Spleen (tissue), 11 donors: ENCODE measurements at regions not wholly inside any gene's neighbourhood (a gene's known extent, or its start where the extent isn't known, plus 50 kb on each side); places are given as distances from the start of the nearest gene placed in this dataset.

Experiments
- DNase-seq: peaks from one replicate; pipeline ENCODE4 v3.0.0-alpha.2; 2020
- H3K27ac ChIP-seq, 8 donors: fragments of 200-600 bp; sonication (generic) in 7 of 8; 1 replicate in 4 of 8; 2 replicates in 4 of 8; pipeline versions ENCODE4 v1.5.0 to v1.8.0; 2016 to 2021; ENCODE audit warnings: inconsistent platforms in 4 of 8, mild to moderate bottlenecking in 4 of 8, moderate library complexity in 1 of 8
- H3K27me3 ChIP-seq, 7 donors: fragments of 200-600 bp; sonication (generic) in 6 of 7; replicated peaks in 1 of 7; 1 replicate in 4 of 7; 2 replicates in 3 of 7; pipeline versions ENCODE4 v1.5.0 to v1.8.0; 2016 to 2021; ENCODE audit warnings: inconsistent platforms in 3 of 7, mild to moderate bottlenecking in 1 of 7
- H3K36me3 ChIP-seq, 6 donors: fragments of 200-600 bp; sonication (generic) in 5 of 6; 1 replicate in 4 of 6; 2 replicates in 2 of 6; pipeline versions ENCODE4 v1.5.0 to v1.8.0; 2016 to 2021; ENCODE audit warnings: inconsistent platforms in 2 of 6
- H3K4me1 ChIP-seq, 6 donors: fragments of 200-600 bp; sonication (generic) in 5 of 6; 1 replicate in 3 of 6; 2 replicates in 3 of 6; pipeline versions ENCODE4 v1.5.0 to v1.8.0; 2016 to 2021; ENCODE audit warnings: inconsistent platforms in 3 of 6
- H3K4me3 ChIP-seq, 8 donors: fragments of 200-600 bp; sonication (generic) in 7 of 8; 1 replicate in 4 of 8; 2 replicates in 4 of 8; pipeline versions ENCODE4 v1.5.0 to v1.8.0; 2016 to 2021; ENCODE audit warnings: inconsistent platforms in 4 of 8, mild to moderate bottlenecking in 4 of 8, moderate library complexity in 2 of 8
- H3K9me3 ChIP-seq, 8 donors: fragments of 200-600 bp; sonication (generic) in 7 of 8; 1 replicate in 4 of 8; 2 replicates in 4 of 8; pipeline versions ENCODE4 v1.5.0 to v1.8.0; 2016 to 2021; ENCODE audit warnings: inconsistent platforms in 4 of 8
- POLR2A ChIP-seq, 3 donors: fragments of 450-650 bp; IDR thresholded peaks; one replicate each; pipeline ENCODE4 v1.5.1; 2017; ENCODE audit warnings: antibody characterized with exemption in 3 of 3, mild to moderate bottlenecking in 1 of 3
- POLR2AphosphoS5 ChIP-seq, 3 donors: sonication (generic); formaldehyde crosslinking; IDR thresholded peaks; one replicate each; pipeline ENCODE4 v1.5.1; 2017; ENCODE audit warnings: antibody characterized with exemption in 3 of 3
- WGBS, 5 donors: extraction: QIAGEN DNeasy Blood & Tissue Kit in 3 of 5; methylation state at CpG; one replicate each; pipeline versions ENCODE4 v1.1.5 to v1.1.7; 2013 to 2018; 5-methylcytosine and 5-hydroxymethylcytosine counted together
- intact Hi-C: fragments of 100-400 bp; cut with DNase I; formaldehyde crosslinking; loops from one replicate; pipeline ENCODE4 v1.15.0; 2023; ENCODE audit warnings: low total_unique reads
- TF ChIP-seq, protein P1 (sequence below), 11 experiments: fragments of 200-600 bp in 7 of 11; fragments of 450-650 bp in 4 of 11; sonication (generic) in 4 of 11; IDR thresholded peaks in 8 of 11; conservative IDR thresholded peaks in 3 of 11; 1 replicate in 7 of 11; 2 replicates in 4 of 11; pipeline versions ENCODE4 v1.4.0 to v1.8.0; 2016 to 2021; ENCODE audit warnings: antibody characterized with exemption in 11 of 11, inconsistent platforms in 4 of 11, mild to moderate bottlenecking in 1 of 11
- donor health status: healthy with polysubstance abuse.
- donor health status: DM: no; HTN: no; CAD: no; lungs with moderate emphysema.
- donor health status: DM: no; HTN: no; CAD: no.
- donor health status: Bipolar disorder and iron deficiency.
- donor health status: healthy.
- donor health status: DM: no; HTN: no; CAD: no.
- donor health status: DM: yes; HTN: yes; CAD: no.

DNA sequence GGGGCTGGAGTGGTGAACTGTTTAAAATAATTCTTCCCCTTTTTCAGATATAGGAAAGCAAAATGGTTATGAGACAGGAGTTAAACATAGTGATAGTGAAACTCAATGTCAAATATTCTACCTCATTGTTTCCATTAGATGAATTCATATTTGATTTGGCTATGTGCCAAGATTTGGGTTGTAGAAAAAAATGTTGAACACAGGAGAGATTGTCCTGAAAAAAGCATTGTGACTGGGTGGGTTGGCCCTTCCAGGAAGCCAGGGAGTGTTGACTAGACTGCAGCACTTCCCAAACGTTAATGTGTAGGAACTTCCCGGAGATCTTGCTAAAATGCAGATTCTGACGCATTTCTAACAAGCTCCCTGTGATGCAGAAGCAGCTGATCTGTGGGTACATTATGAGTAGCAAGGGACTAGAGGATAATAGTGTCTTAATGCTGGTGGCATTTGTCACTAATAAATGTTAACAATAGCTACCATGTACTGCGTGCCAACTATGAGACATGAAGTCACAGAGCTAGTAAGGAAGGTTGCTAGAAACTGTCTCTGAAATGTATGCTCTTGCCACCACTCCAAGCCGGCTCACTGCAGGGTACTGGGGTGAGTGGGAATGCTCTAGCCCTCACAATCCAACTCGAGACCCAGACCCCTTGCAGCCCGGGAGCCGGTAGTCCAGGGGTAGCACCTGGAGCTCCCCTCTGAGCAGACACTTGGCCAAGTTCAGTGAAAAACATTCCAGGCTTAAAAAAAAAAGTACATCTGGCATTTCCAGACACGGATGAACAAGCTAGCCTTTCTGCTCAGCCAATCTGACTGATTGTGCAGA is 120.6 kb downstream of the CD47 start:
- WGBS, 5 donors = 60 to 80% (median 75%) methylated on average over 9 of the region's 9 CpGs
- no peak overlapping the region for H3K27ac ChIP-seq
- H3K4me1 ChIP-seq = peaks cover 0 to 13% (median 2%) of the 10 kb centered on the region in 6 donors
- no peak overlapping the region for H3K4me3 ChIP-seq
- H3K36me3 ChIP-seq = no peaks in the 10 kb centered on the region
- TF ChIP-seq POLR2A (IDR thresholded peaks at IDR 0.05) (no peak), POLR2AphosphoS5 (IDR thresholded peaks at IDR 0.05) (no peak)
- TF ChIP-seq, protein P1, sequence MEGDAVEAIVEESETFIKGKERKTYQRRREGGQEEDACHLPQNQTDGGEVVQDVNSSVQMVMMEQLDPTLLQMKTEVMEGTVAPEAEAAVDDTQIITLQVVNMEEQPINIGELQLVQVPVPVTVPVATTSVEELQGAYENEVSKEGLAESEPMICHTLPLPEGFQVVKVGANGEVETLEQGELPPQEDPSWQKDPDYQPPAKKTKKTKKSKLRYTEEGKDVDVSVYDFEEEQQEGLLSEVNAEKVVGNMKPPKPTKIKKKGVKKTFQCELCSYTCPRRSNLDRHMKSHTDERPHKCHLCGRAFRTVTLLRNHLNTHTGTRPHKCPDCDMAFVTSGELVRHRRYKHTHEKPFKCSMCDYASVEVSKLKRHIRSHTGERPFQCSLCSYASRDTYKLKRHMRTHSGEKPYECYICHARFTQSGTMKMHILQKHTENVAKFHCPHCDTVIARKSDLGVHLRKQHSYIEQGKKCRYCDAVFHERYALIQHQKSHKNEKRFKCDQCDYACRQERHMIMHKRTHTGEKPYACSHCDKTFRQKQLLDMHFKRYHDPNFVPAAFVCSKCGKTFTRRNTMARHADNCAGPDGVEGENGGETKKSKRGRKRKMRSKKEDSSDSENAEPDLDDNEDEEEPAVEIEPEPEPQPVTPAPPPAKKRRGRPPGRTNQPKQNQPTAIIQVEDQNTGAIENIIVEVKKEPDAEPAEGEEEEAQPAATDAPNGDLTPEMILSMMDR (IDR thresholded peaks at IDR 0.05 in 8 of 11, conservative IDR thresholded peaks at IDR 0.05 in 3 of 11) = no peak
- DNase-seq = no peak
- intact Hi-C loops = no loop called here
- H3K9me3 ChIP-seq = no peaks in the 10 kb centered on the region
- no peaks in the 10 kb centered on the region for H3K27me3 ChIP-seq

GRCh38 chr3:107969525-107969924 is 121.3 kb downstream of the CD47 start:
- 89 to 99% (median 95%) methylated on average over 4 of the region's 4 CpGs for WGBS, 5 donors

DNA sequence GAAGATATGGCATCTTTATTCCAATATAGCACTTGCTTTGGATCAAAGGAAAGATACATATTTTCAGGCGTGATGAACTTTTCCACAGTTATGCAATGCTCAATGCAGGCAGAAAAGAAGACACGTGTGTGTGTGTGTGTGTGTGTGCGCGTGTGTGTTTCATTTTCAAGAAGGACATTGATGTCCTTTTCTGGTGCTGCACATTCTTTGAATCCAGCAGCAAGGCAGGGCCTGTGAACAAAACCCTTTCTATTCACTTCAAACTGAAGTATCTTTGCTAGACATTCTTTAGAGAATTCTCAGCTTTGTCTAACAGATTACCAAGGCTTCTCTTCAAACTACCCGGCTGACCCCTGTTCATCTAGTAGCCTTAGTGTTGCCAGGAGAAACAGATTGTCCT is 124.6 kb downstream of the CD47 start:
- Histone ChIP-seq H3K27me3 (no peaks in the 10 kb centered on the region), H3K4me1 (peaks cover 0 to 12% (median 2%) of the 10 kb centered on the region in 6 donors), H3K9me3 (no peaks in the 10 kb centered on the region), H3K27ac (no peak overlapping the region), H3K4me3 (no peak overlapping the region), H3K36me3 (no peaks in the 10 kb centered on the region)
- intact Hi-C loops = no loop called here
- WGBS, 5 donors = 82 to 95% (median 90%) methylated on average over 5 of the region's 5 CpGs
- DNase-seq = no peak
- TF ChIP-seq, protein P1 (IDR thresholded peaks at IDR 0.05 in 8 of 11, conservative IDR thresholded peaks at IDR 0.05 in 3 of 11) = no peak
- TF ChIP-seq POLR2A (IDR thresholded peaks at IDR 0.05) (no peak), POLR2AphosphoS5 (IDR thresholded peaks at IDR 0.05) (no peak)

More at GRCh38 chr3:107969525-107969924, 121.3 kb downstream of the CD47 start:
- TF ChIP-seq POLR2AphosphoS5 (IDR thresholded peaks at IDR 0.05) (no peak), POLR2A (IDR thresholded peaks at IDR 0.05) (no peak)
- TF ChIP-seq, protein P1 (IDR thresholded peaks at IDR 0.05 in 8 of 11, conservative IDR thresholded peaks at IDR 0.05 in 3 of 11) = no peak
- Histone ChIP-seq H3K9me3 (no peaks in the 10 kb centered on the region), H3K27ac (no peak overlapping the region), H3K27me3 (no peaks in the 10 kb centered on the region), H3K4me1 (peaks cover 0 to 12% (median 2%) of the 10 kb centered on the region in 6 donors), H3K36me3 (no peaks in the 10 kb centered on the region), H3K4me3 (no peak overlapping the region)
- no peak for DNase-seq
- intact Hi-C loops = no loop called here

DNA sequence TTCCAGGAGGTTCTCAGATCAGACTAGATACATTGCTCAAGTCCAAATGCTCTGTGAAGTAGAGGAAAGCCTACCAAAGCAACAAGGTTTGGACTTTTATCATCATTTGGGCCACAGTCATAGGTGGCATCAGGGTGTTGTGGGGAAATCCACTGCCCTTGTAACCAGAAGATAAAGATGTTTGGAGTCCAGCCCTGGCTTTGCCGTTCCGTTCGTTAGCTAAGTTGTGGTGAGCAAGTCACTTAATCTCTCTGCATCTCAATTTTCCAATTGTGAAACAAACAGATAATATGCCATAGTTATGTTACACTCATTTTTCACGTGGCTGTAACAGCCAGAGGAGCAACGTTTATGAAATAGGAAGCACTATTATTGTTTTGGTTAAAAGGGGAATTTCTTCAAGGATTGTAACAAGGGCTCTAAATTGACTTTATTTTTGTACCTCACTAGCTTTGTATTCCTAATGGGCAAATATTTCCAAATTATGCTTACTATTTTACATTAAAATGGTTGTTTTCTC is 125.6 kb downstream of the CD47 start:
- intact Hi-C loops = no loop called here
- TF ChIP-seq, protein P1 (IDR thresholded peaks at IDR 0.05 in 8 of 11, conservative IDR thresholded peaks at IDR 0.05 in 3 of 11) = no peak
- no peak for TF ChIP-seq POLR2A (IDR thresholded peaks at IDR 0.05)
- no peak for TF ChIP-seq POLR2AphosphoS5 (IDR thresholded peaks at IDR 0.05)
- no peak overlapping the region for H3K27ac ChIP-seq
- H3K36me3 ChIP-seq = no peaks in the 10 kb centered on the region
- H3K27me3 ChIP-seq = no peaks in the 10 kb centered on the region
- no peaks in the 10 kb centered on the region for H3K9me3 ChIP-seq
- no peak overlapping the region for H3K4me3 ChIP-seq
- H3K4me1 ChIP-seq = peaks cover 0 to 7% (median 1%) of the 10 kb centered on the region in 6 donors
- no peak for DNase-seq
- 47 to 73% (median 59%) methylated on average over 5 of the region's 5 CpGs for WGBS, 5 donors
